Muscle of back (tissue), 3 donors: ENCODE measurements at regions not wholly inside any gene's neighbourhood (a gene's known extent, or its start where the extent isn't known, plus 50 kb on each side); places are given as distances from the start of the nearest gene placed in this dataset.

Experiments used
- DNase-seq, 3 donors: peaks; one replicate each; pipeline versions ENCODE4 v3.0.0 to v3.0.0-alpha.2; 2013

GRCh38 chr1:219476716-219477115, 136.2 kb downstream of the ZC3H11B start:
- no peak for DNase-seq

DNA sequence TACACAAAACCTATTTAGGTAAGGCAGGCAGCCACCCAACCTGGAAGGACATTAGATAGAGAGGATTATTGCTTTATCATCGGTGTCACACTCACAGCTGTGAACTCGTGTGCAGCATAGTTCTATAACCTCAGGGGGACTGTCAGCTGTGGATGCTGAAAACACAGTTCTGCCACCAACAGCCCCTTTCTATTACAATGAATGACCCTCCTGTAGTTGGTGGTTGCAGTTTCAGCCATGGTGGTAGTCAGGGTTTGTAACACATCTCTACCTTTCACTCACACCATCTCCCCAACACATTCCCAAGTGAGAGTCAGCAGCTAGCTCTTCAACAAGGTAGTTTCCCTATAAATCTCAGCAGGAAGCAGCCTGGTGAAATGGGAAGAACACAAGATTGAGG, 136.8 kb downstream of the ZC3H11B start:
- DNase-seq = peak in 1 of 3 donors; percentile 15

DNA sequence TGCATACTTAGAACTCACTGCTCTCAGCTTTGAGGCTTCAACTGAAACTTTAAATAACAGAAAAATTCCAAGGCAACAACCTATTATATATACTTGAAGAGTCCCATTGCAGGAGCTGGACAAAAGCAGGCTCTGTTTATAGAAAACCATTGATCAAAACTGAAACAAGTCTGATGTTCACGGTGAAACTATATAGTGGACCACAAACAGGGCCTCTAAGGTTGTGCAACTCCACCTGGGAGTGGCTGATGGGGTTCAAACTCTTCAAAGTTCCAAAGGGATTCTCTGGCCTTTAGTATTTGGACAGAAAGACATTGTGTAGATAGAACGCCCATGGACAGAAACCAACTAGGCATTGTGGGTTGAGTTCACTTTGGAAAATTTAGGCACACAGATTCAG, 140.3 kb downstream of the ZC3H11B start:
- no peak for DNase-seq

- peak in 1 of 3 donors; percentile 28 for DNase-seq
These were observed 145.4 kb downstream of the ZC3H11B start for GRCh38 chr1:219467524-219467923.

DNA sequence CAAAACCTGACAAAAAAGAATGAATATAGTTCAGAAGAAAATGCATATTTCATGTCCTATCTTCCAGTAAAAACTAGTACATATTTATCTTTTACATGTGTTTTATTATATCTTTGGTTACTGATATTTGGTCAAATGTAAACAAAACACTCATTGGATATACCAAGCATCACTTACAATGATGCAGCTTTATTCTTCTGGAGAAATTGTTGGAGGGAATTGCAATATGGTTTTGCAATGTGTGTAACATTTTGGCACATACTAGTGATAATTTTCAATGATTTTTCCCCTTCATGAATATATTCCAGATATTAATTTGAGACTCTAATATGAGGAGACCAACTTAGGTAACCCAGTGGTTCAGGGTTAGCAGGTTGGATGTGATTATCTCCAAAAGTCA, 146.1 kb downstream of the ZC3H11B start:
- no peak for DNase-seq

DNA sequence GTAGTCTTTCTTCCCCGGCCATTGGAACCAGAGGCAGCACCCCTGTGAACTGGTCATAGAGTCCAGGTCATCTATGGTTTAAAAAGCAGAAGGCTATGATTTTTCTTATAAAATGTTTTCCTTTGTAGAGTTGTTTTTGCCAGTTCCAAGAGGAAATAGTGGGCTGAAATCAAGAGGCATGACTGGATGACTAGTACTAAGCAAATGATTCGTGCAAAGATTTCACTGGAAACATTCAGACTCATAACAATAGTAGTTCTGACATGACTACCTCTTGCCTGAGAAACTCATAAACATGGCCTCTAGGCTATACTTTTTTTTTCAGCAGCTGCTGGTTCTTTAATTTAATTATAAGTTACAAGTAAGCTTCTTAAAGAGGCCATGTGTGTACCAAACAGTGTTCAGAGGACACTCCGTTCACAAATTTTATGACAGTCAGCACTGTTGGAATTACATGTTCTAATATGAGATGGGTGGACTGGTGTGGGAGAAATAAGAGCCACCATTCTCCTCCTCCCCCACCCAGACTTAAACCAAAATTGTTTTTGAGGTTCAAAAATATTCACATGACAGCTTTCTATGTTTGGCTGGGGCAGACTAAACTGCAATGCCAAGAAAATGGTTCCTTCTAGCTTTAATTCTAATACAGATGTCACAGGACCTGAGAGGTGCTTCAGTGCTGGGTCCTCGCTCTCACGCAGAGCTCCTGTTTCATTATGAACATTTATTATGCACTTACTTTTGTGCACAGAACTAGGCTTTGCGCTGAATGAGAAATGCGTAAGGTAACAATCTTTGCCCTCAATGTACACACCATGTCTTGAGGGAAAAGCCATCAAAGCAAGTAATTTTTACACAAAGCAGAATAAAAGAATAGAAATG, 147.5 kb downstream of the ZC3H11B start:
- no peak for DNase-seq

DNA sequence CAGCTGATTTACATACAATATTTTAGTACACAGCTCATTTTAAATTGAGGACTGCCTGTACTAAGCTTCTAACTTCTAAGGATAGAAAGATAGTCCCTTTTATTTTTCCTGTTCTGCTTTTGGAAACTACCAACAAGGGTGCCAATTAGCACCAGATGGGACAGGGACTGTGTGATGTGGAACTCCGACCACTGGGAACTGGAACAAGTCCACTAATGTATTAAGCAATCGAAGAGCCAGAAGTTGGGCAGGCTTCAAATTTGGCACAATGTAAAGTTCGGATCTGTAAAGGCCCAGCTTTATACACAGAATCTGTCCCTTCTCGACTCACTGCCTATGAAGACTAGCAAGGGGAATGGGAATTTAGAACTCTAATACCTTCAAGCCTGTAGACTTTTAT, 149.3 kb downstream of the ZC3H11B start:
- peak in 1 of 3 donors; percentile 21 for DNase-seq

DNA sequence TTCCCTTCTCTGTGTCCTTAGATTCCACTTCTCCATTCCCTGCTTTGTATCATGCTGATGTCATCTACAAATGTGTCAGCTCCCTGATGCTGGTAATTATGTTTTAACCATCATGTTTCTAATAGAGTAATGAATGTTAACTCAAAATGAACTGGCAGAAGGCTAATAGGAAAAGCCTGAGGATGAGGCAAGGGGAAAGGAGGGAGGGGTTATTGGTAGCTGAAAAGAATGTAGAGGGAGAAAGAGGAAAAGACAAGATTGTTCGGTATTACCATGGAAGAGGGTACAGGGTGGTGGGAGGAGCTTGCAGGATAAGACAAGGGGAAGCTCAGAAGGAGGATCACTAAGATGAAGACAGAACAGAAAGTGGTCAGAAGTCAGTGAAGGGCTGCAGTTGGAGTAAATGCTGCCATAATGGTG, 150.9 kb downstream of the ZC3H11B start:
- DNase-seq = no peak

DNA sequence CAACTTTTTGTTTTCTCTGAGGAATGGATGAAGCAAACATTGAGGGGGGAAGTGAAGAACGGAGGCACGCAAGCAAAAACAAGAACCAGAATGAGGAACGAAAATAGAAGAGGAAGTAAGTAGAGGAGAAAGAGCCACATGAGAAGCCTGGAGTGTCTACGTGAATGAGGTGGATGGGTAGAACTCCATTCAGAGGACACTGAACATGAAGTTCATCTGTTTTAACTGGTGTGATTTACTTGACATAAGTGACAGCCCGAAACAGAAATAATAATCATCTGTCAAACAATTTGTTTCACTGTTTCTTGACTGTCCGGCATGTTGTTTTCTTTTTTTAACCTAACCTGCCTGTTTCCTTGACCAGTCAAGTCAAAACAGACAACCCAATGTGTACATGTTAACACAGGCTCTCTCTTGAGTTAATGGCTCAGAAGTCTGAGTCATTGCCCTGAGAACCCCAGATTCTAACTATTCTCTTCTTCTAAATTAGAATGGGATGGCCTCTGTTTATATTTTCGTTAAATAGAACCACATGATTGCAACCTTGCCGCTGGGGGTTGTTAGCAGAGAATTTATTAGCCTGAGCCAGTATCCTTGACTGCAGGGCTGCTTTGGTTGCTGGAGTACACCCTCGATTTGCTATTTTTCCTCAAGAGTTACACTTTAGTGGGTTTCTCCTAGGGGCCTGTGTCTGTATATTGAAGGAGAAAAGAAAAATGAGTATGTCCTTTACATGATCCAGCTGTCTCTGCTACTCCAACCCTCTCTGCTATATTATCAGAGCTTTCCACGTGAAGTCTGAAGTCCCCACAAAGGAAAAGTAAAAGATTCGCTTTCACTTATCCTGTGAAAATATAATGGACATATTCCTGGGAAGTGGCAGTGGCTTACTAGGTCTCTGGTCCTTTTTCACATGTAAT, 151.7 kb downstream of the ZC3H11B start:
- DNase-seq = peak in 1 of 3 donors; percentile 32

DNA sequence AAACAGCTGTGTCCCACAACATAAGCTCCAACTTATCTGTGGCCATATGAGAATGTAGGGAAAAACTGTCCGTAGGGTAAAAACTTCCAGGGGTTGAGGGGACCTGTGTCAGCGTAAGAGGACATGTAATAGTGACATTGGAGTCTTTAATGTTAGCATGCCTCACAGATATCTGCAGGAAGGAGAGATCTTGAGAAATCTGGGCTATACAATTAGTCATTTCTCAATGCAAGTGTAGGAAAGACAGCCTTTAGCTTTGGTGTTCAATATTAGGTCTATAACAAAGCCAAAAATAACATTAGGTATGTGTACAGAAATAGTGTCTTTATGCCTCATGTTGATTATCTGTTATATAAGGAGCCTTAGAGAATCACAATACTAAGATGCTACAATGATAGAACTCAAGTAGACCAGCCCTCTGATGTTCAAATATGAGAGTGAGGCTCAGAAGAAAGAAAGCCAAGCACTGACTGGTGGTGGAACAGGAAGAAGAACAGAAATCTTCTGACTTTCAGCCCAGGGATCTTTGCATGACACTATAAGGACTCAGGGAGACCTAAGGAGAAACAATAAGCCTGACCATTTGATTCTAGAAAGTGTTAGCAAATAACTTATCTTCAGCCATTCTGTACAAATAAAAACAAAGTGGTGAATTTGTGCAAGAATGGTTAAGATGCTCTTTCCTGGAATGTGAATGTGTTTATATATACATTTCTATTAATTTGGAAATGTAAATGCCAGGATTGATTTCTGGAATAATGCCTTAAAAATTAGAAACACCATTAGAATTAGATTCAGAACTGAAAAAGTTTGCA, 152.6 kb downstream of the ZC3H11B start:
- peak in 1 of 3 donors; percentile 28 for DNase-seq

DNA sequence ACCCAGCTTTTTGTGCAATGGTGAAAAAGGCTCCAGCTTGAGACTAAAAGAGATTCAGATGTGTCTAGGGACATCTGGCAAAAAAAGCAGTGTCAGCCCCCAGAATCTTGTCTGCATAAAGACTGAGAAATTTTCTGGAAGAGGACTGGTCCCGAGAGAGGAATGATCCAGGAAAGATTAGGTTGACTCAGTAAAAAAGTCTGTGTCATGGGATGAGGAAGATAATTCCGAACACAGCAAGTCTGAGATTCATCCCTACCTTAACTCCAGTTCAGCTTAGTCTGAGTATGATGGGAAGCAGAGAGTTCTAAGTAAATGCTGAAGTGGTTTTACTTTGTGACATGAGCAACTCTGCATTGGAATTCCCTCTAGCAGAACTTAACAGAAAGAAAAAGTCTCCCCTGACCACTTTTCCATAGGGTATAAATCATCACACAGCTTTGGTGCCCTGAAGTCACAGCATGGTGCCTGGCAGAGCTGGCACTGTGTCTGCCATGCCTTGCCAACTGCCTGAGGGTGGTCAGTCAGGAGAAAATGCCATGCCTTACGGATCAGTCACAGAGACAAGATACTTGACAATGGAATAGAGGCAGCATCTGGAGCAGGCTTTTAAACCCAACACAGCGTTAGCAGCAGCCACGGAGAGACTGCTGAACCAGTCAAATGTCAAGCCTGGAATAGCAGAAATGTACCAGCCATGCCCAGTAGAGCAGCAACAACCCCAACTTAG, 153.4 kb downstream of the ZC3H11B start:
- DNase-seq = peak in 1 of 3 donors; percentile 78

DNA sequence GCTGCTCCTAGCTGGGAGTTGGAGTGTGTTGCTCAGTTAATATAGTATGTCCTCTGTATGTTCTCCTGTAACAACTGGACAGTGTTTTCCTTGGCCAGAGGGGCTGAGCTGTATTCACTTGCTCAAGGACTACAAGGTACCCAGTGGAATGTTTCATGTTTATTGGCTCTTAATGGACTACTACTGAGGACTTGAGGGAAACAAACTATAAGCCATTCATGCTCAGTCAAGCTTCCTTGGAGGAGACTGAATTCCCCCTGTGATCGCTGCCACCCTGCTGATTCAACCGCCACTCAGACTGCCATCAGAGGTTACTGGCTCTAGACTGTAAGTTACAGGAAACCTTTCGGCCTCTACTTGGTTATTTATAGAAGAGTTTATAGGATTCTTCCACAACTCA, 166.6 kb downstream of the ZC3H11B start:
- DNase-seq = no peak

DNA sequence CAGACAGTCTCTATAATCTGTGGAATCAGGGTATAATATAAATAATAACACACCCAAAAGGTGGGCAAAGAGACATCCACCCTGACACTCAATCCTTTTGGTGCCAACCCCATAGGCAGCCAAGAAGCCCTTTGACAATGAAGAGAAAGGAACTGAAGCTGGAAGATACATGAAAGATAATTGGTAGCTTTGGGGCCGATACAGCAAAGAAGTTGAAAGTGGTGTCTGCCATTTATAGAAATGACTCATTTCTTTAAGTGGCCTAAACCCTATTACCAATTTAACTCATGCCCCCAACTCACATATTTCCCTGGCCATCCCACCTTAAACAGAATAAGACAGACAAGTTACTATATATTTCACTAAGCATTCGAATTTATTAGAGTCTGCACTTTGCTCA, 167.0 kb downstream of the ZC3H11B start:
- DNase-seq = no peak

GRCh38 chr1:219444474-219444873, 168.4 kb downstream of the ZC3H11B start:
- no peak for DNase-seq

GRCh38 chr1:219443763-219444162, 169.1 kb downstream of the ZC3H11B start:
- no peak for DNase-seq

DNA sequence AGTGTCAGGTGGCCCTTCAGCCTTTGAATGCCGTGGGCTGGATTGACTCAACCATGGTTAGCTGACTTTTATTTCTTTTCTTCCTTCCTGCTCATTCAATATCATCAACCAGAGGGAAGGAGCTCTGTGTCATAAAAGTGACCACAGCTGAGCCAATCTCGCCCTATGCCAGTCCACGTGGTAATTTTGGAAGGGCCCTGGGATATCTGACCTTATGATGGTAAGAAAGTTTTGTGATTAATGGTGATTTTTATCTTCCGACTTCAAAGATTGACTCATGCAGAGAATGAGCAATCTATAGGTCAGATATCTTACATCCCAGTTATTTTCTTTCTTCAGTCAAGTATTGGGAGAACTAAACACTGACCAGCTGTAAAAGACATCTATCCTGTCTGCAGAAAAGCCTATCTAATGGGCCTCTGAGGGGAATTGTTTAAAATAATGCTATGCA, 170.3 kb downstream of the ZC3H11B start:
- DNase-seq = no peak

DNA sequence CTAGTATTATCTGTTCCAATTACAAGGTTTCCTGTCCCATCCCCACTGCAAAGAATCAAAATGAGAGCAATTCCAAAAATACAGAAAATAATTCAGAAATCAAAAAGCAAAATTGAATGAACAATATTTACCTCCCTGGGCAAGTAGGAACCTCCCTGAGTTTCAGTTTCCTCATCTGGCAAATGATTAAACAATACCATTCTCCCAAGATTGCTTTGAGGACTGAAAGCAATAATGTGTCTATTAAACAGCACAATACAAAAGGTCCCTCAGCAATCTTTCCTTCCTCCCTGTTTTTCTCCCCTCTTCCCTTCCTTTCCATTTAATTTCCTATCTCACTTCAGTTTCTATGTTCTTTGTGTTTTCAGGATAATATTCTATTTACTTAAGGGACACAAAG, 171.0 kb downstream of the ZC3H11B start:
- no peak for DNase-seq

DNA sequence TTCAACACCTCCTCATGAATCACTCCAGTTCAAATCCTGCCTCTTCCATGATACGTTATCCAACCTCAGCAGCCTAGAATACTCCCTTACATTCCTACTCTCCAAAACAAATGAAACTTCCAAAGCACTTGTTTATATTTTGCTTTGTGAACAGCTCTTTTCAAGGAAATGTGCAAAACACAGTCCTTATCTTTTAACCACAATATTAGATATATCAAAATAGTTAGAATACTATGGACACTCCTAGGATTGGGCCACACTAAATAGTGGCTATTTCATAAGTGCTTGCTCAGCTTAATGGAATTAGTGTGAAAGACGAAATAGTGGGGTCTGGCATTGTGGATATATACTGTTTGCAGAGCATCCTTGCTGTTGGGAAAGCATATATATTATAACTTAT, 173.5 kb downstream of the ZC3H11B start:
- no peak for DNase-seq

GRCh38 chr1:219438386-219438785, 174.5 kb downstream of the ZC3H11B start:
- DNase-seq = no peak

- no peak for DNase-seq
These were observed 178.0 kb downstream of the ZC3H11B start for GRCh38 chr1:219434923-219435297.
